ENCODE measurements at regions not wholly inside any gene's neighbourhood (a gene's known extent, or its start where the extent isn't known, plus 50 kb on each side); places are given as distances from the start of the nearest gene placed in this dataset.

GRCh38 chr2:234846599-234847363 is 105.0 kb upstream of the SH3BP4 start:
- Histone ChIP-seq H3K4me1 (peaks cover 0 to 45% (median 21%) of the 10 kb centered on the region in 4 donors), H3K9me3 (no peaks in the 10 kb centered on the region), H3K36me3 (no peaks in the 10 kb centered on the region), H3K4me3 (no peak overlapping the region), H3K27me3 (no peaks in the 10 kb centered on the region), H3K27ac (peak overlapping the region; percentile 45 to 81 (median 66))
- TF ChIP-seq POLR2A (IDR thresholded peaks at IDR 0.05) (no peak), CTCF (IDR thresholded peaks at IDR 0.05) (no peak)
- DNase-seq (peak; percentile 67 to 80 (median 78)), ATAC-seq (peak; percentile 51 to 68 (median 59))
- intact Hi-C loops (cut with DNase I): no loop called here
- 54% methylated on average over 4 of the region's 11 CpGs for WGBS (ENCODE audit: insufficient coverage, low coverage, low lambda C conversion rate, missing lambda C conversion rate)

- no peak overlapping the region for H3K4me3 ChIP-seq
- WGBS (ENCODE audit: insufficient coverage, low coverage, low lambda C conversion rate, missing lambda C conversion rate): 23% methylated on average over 10 of the region's 10 CpGs
- DNase-seq: peak in 1 of 3 donors; percentile 76
- TF ChIP-seq POLR2A (IDR thresholded peaks at IDR 0.05): no peak
- no peak for TF ChIP-seq CTCF (IDR thresholded peaks at IDR 0.05)
- H3K9me3 ChIP-seq: no peaks in the 10 kb centered on the region
- peak; percentile 64 to 76 (median 67) for ATAC-seq
- peaks cover 0 to 45% (median 21%) of the 10 kb centered on the region in 4 donors for H3K4me1 ChIP-seq
- no peaks in the 10 kb centered on the region for H3K36me3 ChIP-seq
- intact Hi-C loops (cut with DNase I): no loop called here
- H3K27ac ChIP-seq: peak overlapping the region; percentile 45 to 81 (median 66)
- no peaks in the 10 kb centered on the region for H3K27me3 ChIP-seq
Observed at GRCh38 chr2:234845602-234846590, 105.9 kb upstream of the SH3BP4 start.

- peak overlapping the region; percentile 5 to 79 (median 66) for H3K27ac ChIP-seq
- 42% methylated on average over 2 of the region's 5 CpGs for WGBS (ENCODE audit: insufficient coverage, low coverage, low lambda C conversion rate, missing lambda C conversion rate)
- intact Hi-C loops (cut with DNase I): no loop called here
- no peaks in the 10 kb centered on the region for H3K27me3 ChIP-seq
- ATAC-seq: peak; percentile 77 to 88 (median 83)
- DNase-seq: peak; percentile 59 to 83 (median 66)
- H3K9me3 ChIP-seq: no peaks in the 10 kb centered on the region
- TF ChIP-seq CTCF (IDR thresholded peaks at IDR 0.05): no peak
- no peak for TF ChIP-seq POLR2A (IDR thresholded peaks at IDR 0.05)
- peaks cover 0 to 45% (median 21%) of the 10 kb centered on the region in 4 donors for H3K4me1 ChIP-seq
- peak overlapping the region in 1 of 3 donors; percentile 7 for H3K4me3 ChIP-seq
- no peaks in the 10 kb centered on the region for H3K36me3 ChIP-seq
Observed at GRCh38 chr2:234843411-234843810, 108.4 kb upstream of the SH3BP4 start.

- DNase-seq: no peak
- intact Hi-C loops (cut with DNase I): no loop called here
- H3K27ac ChIP-seq: peak overlapping the region in 2 of 3 donors; percentile 66 to 79
- WGBS (ENCODE audit: insufficient coverage, low coverage, low lambda C conversion rate, missing lambda C conversion rate): 61% methylated on average over 6 of the region's 6 CpGs
- no peaks in the 10 kb centered on the region for H3K27me3 ChIP-seq
- H3K36me3 ChIP-seq: no peaks in the 10 kb centered on the region
- peaks cover 0 to 45% (median 21%) of the 10 kb centered on the region in 4 donors for H3K4me1 ChIP-seq
- TF ChIP-seq POLR2A (IDR thresholded peaks at IDR 0.05) (no peak), CTCF (IDR thresholded peaks at IDR 0.05) (no peak)
- no peaks in the 10 kb centered on the region for H3K9me3 ChIP-seq
- ATAC-seq: no peak
- no peak overlapping the region for H3K4me3 ChIP-seq
Observed at GRCh38 chr2:234842753-234843152, 109.1 kb upstream of the SH3BP4 start.
